ENCODE measurements at regions not wholly inside any gene's neighbourhood (a gene's known extent, or its start where the extent isn't known, plus 50 kb on each side); places are given as distances from the start of the nearest gene placed in this dataset.
"Not testable (repeated sequence)": the region's sequence is repeated elsewhere in the genome, so short reads cannot be mapped to it uniquely, and the experiment has no call there.

DNA sequence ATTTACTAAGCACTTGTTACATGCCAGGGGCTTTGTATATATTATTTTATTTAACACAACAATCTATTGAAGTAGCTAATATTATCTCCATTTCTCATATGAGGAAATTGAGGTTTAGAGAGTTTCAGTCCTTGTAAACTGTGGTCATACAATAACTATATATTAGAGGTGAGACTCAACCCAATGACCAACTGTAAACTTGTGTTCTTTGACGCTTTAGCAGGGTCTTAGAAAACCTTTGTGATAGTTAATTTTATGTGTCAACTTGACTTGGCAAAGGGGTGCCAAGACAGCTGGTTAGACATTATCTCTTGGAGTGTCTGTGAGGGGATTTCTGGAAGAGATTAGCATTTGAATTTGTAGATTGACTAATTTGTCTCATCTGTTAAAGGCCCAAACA lies 252.4 kb upstream of the B3GALT2 start:
- no peak for DNase-seq

- no peak for DNase-seq
Observed at GRCh38 chr1:193438312-193438711, 251.9 kb upstream of the B3GALT2 start.

GRCh38 chr1:193437785-193438184 lies 251.4 kb upstream of the B3GALT2 start:
- DNase-seq: no peak

DNA sequence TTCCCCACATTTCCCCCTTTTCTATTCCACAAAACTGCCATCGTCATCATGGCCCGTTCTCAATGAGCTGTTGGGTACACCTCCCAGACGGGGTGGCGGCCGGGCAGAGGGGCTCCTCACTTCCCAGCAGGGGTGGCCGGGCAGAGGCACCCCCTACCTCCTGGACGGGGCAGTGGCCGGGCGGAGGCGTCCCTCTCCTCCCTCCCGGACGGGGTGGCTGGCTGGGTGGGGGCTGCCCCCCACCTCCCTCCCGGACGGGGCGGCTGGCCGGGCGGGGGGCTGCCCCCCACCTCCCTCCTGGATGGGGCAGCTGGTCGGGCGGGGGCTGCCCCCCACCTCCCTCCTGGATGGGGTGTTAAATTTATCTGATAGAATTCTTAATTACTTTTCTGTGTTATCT lies 250.9 kb upstream of the B3GALT2 start:
- DNase-seq: not testable (repeated sequence)

DNA sequence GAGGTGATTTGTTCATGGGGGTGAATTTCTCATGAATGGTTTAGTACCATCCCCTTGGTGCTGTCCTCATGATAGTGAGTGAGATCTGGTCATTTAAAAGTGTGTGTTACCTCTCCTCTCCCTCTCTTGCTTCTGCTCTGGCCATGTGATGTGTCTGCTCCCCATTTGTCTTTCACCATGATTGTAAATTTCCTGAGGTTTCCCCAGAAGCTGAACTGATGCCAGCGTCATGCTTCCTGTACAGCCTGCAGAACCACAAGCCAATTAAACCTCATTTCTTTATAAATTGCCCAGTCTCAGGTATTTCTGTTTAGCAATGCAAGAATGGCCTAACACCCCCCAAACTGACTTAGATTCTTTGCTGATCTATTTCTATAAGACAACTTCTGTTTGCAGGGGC lies 249.4 kb upstream of the B3GALT2 start:
- DNase-seq: no peak

GRCh38 chr1:193434319-193434718 lies 247.9 kb upstream of the B3GALT2 start:
- DNase-seq: no peak

GRCh38 chr1:193433599-193433998 lies 247.2 kb upstream of the B3GALT2 start:
- no peak for DNase-seq

GRCh38 chr1:193432979-193433587 lies 246.7 kb upstream of the B3GALT2 start:
- DNase-seq: no peak

GRCh38 chr1:193431265-193431977 lies 245.0 kb upstream of the B3GALT2 start:
- no peak for DNase-seq

- no peak for DNase-seq
Observed at GRCh38 chr1:193427524-193427923, 241.1 kb upstream of the B3GALT2 start.

DNA sequence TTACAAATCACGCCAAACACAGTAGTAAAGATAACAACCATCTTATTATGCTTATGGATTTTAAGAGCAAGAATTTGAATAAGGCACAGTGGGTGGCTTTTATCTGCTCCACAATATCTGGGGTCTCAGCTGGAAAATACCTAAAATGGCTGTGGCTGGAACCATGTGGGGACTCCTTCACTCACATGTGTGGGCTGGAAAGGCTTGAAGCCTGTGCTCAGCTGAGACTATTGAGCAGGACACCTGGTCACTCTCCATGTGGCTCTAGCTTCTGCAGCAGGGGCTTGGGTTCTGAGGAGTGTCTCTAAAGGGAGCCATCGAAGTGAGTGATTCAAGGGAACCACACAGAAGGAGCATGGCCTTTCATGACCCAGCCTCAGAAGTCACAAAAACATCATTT lies 239.6 kb upstream of the B3GALT2 start:
- DNase-seq: no peak

GRCh38 chr1:193421487-193421886 lies 235.1 kb upstream of the B3GALT2 start:
- DNase-seq: no peak

DNA sequence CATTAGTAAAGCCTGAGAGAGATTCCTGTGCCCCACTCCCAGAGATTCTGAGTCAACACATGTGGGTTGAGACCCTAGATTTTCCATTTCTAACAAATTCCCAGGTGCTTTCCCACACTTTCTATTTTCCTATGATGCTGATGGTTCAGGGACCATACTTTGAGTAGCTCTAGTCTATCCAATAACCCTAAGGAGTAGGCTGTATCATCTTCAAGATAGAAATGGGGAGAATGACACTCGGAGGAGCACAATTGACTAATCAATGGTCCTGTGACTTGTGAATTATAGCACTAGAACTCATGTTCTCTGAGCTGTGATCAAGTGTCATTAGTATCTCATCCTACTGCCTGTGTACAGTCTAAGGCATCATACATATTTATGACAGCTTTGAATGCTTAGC lies 232.9 kb upstream of the B3GALT2 start:
- no peak for DNase-seq

GRCh38 chr1:193418745-193419058 lies 232.3 kb upstream of the B3GALT2 start:
- DNase-seq: no peak

- DNase-seq: no peak
Observed at GRCh38 chr1:193417945-193418744, 231.7 kb upstream of the B3GALT2 start.

DNA sequence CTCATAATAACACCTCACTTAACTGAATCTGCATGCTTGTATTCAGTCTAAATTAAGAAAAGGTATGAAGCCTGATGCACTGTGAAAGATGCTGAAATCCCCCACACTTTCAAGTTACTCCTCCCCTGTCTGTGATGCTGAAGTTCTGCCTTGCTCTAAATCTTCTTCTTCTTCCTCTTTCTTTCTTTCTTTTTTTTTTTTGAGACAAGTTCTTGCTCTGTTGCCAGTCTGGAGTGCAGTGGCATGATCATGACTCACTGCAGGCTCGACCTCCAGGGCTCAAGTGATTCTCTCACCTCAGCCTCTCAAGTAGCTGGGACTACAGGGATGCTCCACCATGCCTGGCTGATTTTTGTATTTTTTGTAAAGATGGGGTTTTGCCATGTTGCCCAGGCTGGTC lies 231.0 kb upstream of the B3GALT2 start:
- DNase-seq: peak; percentile 27

- DNase-seq: no peak
Observed at GRCh38 chr1:193416226-193417024, 230.0 kb upstream of the B3GALT2 start.

DNA sequence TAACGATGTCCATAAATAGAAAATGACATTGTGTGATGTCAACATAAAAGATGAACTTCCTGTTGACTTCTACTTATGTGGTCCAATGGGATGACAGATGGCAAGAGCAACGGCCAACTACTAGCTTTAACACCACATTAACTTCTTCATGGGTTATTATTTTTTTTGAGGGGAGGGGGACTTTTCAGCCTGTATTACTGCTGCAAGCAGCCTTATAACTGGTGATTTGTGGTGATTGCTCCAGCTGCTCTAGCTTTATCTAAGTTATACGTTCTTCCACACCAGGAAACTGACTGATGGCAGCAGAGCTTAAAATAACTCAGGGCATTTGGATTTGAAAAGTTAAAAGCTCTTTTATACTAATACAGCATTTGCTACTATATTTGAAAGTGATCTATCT lies 228.8 kb upstream of the B3GALT2 start:
- DNase-seq: no peak

- no peak for DNase-seq
Observed at GRCh38 chr1:193413376-193413775, 227.0 kb upstream of the B3GALT2 start.

DNA sequence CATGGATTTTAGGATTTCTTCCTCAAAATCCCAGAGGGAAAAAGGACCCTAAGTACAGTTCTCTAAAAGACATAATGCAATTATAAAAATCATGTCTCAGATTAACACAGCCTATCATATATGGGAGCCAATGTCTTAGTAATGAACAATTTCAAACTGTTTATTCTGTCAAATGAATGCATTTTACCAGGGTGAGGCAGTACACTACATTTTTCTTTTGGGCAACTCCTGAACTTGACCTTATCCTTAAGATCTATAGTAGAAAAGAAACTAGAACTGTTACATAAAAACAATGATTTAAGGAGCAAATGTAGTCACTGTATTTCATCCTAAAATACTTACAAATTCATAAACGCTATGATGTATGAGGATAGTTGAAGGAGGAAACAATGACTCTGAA lies 226.3 kb upstream of the B3GALT2 start:
- DNase-seq: no peak

GRCh38 chr1:193411714-193412113 lies 225.3 kb upstream of the B3GALT2 start:
- DNase-seq: no peak

DNA sequence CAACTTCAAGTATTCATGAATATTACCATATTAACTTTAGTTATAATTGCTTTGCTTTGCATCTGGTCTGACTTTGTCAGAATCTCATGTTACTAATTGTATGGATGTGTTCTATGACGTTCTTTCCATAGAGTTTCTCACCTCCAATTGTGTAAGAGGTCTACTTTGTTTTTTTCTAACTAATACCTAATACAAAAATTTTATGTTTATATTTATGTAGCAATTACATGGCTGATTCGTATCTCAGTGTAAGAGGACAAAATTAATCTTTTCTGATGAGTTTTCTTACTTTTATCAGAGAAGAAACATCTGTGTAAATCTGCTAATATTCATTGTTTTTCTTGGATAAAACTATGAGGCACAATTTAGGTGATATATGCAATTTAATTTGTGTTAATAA lies 224.8 kb upstream of the B3GALT2 start:
- no peak for DNase-seq

DNA sequence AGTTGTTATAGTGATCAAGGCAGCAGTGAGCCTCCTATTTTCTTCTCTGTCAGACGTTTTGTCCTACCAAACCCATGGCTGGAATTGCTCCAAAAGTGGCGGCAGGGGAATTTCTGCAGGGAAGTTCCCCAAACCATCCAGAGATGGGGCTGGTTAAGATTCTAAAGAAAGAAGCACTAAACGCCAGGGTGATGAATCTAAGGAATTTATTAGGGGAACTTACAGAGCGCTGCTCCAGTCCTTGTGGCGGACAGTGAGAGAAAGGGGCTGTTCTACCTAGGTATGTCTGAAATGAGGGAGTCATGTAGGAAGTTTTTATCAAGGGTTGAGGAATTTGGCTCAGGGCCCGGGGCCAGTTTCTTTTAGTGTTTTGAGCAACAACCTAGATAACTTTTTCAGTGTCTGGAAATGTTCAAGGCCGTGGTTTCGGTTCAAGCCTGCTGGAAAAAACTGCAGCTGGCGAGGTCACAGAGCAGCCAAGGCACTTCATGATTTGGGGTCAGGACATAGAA lies 222.4 kb upstream of the B3GALT2 start:
- DNase-seq: no peak

Data from CD4-positive, alpha-beta T cell treated with Interleukin-15 for 1 hour (primary cell).